ENCODE measurements at regions not wholly inside any gene's neighbourhood (a gene's known extent, or its start where the extent isn't known, plus 50 kb on each side); places are given as distances from the start of the nearest gene placed in this dataset.
A peak's percentile ranks its signal among the peaks of the same experiment; 100 is the strongest.

- no peak for DNase-seq (ENCODE audit: low read depth in 3 of 3)
These were observed 87.9 kb upstream of the WDR1 start for GRCh38 chr4:10204401-10205058.

- DNase-seq (ENCODE audit: low read depth in 3 of 3) = no peak
These were observed 87.3 kb upstream of the WDR1 start for GRCh38 chr4:10203851-10204250.

GRCh38 chr4:10201381-10202223 lies 85.0 kb upstream of the WDR1 start:
- no peak for DNase-seq (ENCODE audit: low read depth in 3 of 3)

GRCh38 chr4:10200869-10201268 lies 84.3 kb upstream of the WDR1 start:
- no peak for DNase-seq (ENCODE audit: low read depth in 3 of 3)

DNA sequence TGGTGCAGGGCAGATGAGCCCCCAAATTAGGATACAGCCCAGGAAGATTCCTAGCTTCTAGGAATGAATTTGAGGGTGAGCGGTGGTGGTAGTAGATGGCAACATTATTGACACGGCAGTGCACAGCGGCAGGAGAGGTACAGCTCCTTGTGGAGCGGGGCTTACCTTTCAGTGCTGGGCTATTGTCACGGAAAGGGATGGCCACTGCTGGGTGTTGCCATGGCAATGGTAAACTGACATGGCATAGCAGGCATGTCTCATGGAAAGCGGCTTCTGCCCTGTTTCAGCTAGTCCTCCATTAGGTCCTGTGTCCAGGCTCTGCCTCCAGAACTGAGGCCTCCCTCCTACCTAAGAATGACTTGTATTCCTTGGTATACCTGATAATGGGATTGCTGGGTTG lies 81.8 kb upstream of the WDR1 start:
- no peak for DNase-seq (ENCODE audit: low read depth in 3 of 3)

DNA sequence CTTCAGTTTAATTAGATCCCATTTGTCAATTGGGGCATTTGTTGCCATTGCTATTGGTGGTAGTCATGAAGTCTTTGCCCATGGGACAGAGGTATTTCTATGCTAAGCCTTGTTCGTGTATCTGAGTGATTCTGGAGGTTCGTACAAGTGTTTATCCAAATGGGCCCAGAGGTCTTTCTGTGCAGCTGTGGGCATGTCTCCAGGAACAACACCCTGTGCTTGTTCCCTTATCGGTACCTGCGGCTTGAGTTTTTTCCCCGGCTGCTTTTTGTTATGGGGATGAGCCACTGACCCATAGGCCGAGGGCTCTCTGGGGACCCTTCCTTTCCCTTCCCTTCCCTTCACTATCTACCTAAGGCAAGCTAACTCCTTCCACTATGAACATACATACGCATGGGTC lies 81.4 kb upstream of the WDR1 start:
- no peak for DNase-seq (ENCODE audit: low read depth in 3 of 3)

DNA sequence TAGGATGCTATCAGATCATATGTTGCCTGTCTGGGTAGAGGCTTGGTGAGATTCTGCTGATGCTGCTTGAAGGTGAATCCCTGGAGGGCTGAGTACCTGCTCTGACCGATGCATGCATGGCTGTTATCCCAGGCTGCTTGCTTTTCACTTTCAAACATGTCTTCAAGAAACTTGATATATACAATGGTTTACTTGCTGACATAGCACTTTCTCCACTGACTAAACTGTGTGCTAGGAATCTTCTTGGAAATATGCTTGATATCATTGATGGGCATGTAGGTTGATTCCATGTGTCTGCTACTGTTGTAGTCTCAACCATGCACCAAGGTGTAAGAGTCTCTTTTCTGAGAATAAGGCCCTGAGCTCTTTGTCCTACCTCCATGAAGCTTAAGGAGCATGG lies 79.6 kb upstream of the WDR1 start:
- DNase-seq (ENCODE audit: low read depth in 3 of 3) = no peak

DNA sequence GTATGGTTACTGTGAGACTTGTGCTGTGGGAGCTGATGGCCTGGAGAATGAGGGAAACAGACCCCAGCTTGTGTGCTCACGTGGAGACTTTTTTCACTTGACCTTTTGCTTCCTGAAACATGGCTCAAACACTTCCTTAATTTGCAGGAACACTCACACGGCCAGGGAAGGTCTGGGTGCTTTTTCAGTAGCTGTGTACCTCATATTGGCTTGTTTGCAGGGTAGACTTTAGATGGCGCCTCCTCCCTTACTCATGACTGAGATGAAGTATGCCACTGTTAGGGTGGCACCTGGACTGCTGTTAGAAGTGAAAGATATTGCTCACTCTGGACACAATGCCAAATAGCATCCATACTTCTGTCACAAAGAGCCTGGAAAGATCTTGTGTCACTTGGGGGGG lies 75.7 kb upstream of the WDR1 start:
- DNase-seq (ENCODE audit: low read depth in 3 of 3) = no peak

DNA sequence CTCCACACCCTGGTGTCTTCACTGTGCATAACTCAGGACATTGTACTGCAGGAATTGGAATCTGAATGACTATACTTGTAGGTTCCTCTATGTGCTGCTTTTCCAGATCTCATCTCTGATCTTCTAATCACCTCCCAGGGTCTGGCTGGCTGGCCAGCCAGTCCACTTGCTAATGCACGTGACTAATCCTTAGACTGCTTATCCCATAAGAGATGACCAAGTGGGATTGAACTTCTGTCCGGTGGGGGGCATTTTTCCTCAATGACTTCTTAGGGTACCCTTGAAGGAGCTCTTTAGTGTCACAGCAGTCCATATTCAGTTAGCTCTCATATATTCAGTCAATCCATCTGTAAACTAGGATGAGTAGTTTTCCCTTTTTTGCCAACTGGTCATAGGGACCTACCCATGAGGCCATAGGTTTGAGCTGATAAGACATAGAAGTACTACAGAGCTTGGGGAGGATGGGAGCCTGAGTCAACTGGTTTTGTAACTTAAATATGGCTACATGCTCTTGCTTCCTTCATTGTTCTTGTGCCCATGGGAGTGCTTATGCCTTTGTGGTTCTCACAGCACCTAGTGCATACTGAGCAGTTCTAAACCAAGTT lies 71.9 kb upstream of the WDR1 start:
- DNase-seq (ENCODE audit: low read depth in 3 of 3) = no peak

- no peak for DNase-seq (ENCODE audit: low read depth in 3 of 3)
These were observed 69.9 kb upstream of the WDR1 start for GRCh38 chr4:10186228-10187214.

GRCh38 chr4:10185518-10186227 lies 69.1 kb upstream of the WDR1 start:
- DNase-seq (ENCODE audit: low read depth in 3 of 3) = no peak

DNA sequence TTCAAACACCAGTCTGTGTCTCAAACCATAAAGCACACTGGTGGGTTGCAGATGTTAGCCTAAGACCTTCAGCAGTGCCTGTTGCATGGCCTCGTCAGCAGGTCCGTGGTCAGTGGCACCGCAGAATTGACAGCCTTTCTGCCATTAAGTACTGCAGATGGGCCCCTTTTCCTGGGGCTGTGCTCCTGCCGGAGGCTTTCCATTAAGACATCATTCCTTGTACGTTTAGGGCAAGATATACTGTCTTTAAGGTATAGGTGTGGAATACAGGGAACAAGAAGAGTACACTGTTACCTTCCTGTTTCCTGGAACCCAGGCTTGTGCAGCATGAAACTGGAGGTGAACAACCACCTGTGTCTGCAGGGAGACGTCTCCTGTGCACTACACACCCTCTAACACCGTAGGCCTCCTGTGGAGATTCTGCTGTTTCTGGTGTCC lies 67.9 kb upstream of the WDR1 start:
- DNase-seq (ENCODE audit: low read depth in 3 of 3) = no peak

DNA sequence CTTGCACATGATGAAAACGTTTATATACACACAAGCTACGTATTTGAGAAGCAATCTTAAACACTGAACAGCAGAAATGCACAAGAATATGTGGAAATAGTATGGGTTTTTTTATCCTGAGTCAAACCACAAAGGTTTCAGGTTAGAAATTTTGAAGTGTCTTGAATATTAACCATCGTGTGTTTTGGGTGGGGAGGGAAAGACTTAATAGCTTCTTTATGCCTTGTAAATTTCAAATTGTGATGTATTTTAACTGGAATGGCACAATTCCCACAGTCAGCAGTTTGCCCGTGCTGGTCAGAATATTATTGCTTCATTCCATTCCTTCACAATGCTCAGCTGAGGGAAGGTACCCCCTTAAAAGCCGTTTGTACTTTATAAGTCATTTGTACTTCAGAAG lies 67.4 kb upstream of the WDR1 start:
- no peak for DNase-seq (ENCODE audit: low read depth in 3 of 3)

- no peak for DNase-seq (ENCODE audit: low read depth in 3 of 3)
These were observed 66.9 kb upstream of the WDR1 start for GRCh38 chr4:10183462-10183861.

GRCh38 chr4:10182446-10183424 lies 66.1 kb upstream of the WDR1 start:
- DNase-seq (ENCODE audit: low read depth in 3 of 3) = no peak

DNA sequence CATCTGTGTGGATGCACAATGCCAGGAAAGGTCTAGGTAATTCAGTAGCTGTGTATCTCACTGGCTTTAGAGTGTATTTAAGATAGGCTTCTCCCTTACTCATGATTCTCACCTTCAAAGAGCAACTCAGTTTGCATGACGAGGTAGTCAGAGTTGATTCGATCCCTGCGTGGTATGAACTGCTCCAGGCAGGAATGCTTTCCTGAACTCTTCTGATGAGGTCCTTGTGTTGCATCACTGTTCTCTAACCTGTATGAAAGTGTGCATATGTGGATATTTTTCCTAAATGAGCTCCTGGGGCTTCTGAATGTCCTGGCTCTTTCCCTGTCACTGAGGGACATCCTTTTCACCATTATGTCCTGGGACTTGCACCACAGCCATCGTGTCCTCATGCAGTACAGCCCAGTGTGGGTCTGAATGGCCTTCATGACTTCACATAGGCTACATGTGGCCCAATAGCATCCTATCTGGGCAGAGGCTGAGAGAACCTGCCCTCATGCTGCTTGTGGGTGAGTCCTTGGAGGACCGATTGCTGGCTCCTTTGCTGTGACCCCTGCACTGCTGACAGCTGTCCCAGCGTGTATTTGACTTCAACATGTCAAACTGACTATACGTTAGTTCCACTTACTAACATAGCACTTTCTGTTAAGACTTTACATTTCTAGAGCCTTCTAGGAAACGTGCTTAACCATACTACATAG lies 65.3 kb upstream of the WDR1 start:
- DNase-seq (ENCODE audit: low read depth in 3 of 3) = no peak

DNA sequence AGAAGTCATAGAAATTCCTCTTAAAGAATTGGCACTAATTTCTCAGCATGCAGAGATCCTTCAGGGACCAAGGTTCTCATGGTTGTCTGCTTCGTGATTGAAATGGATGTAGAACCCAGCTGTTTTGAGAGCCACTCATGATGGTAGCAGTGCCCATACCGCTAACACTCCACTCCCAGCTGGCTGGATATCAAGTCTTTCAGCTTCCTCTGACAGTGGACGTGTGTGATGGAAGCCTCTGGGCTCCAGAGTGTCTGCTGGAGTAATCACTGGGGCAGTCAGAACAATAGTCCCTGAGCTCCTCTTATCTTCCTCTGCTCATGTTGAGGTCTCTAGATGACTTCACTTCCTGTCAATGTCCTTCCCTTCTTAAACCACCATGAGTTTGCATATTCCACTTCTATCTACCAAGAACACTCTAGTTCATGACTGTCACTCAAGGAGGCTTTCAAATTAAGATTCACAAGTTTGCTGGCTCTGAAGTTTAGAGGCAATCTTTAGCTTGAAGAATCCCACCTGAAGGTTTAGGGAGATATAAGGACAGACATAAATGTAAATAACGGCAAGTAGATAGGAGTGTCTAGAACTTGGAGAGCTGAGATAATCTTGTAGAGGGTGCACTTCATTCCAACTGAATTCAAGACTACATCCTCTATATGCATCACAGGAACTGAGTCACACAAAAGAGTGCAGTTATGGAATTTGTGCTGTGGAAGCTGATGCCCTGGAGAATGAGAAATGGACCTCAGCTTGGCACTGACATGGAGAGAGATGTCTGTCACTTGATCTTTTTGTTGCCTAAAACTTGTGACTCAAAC lies 64.5 kb upstream of the WDR1 start:
- peak in 2 of 3 donors; percentile 17 to 18 for DNase-seq (ENCODE audit: low read depth in 3 of 3)

- DNase-seq (ENCODE audit: low read depth in 3 of 3) = no peak
These were observed 64.0 kb upstream of the WDR1 start for GRCh38 chr4:10180603-10180926.

Measured in stimulated activated CD4-positive, alpha-beta T cell treated with anti-CD3 and anti-CD28 coated beads, TNF-alpha, amount 100 ng/mL, for 48 hours (primary cell).